ENCODE measurements at regions not wholly inside any gene's neighbourhood (a gene's known extent, or its start where the extent isn't known, plus 50 kb on each side); places are given as distances from the start of the nearest gene placed in this dataset.

DNA sequence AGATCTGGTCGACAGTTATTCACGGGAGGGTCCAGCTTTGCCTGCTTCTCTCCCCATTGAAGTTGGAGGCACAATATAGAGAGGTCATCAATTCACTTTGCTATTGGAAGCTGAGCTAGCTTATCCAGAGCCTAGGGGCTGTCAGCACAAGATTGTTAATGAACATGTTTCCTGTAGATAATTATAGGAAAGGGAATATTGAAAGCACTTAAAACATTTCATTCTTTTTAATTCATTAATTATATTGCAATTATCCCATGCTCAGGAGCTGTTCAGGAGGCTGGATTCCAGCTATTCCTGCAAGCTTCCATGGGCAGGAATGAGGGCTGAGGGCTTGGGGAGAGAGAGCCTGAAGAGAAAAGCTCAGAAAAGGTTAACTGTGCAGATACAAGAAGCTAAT, 153.1 kb upstream of the BRINP1 start:
- TF ChIP-seq, protein P1, sequence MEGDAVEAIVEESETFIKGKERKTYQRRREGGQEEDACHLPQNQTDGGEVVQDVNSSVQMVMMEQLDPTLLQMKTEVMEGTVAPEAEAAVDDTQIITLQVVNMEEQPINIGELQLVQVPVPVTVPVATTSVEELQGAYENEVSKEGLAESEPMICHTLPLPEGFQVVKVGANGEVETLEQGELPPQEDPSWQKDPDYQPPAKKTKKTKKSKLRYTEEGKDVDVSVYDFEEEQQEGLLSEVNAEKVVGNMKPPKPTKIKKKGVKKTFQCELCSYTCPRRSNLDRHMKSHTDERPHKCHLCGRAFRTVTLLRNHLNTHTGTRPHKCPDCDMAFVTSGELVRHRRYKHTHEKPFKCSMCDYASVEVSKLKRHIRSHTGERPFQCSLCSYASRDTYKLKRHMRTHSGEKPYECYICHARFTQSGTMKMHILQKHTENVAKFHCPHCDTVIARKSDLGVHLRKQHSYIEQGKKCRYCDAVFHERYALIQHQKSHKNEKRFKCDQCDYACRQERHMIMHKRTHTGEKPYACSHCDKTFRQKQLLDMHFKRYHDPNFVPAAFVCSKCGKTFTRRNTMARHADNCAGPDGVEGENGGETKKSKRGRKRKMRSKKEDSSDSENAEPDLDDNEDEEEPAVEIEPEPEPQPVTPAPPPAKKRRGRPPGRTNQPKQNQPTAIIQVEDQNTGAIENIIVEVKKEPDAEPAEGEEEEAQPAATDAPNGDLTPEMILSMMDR (IDR thresholded peaks at IDR 0.05; ENCODE audit: low read depth, low read length), result no peak
- no peak for DNase-seq (ENCODE audit: extremely low read depth, low read depth)

DNA sequence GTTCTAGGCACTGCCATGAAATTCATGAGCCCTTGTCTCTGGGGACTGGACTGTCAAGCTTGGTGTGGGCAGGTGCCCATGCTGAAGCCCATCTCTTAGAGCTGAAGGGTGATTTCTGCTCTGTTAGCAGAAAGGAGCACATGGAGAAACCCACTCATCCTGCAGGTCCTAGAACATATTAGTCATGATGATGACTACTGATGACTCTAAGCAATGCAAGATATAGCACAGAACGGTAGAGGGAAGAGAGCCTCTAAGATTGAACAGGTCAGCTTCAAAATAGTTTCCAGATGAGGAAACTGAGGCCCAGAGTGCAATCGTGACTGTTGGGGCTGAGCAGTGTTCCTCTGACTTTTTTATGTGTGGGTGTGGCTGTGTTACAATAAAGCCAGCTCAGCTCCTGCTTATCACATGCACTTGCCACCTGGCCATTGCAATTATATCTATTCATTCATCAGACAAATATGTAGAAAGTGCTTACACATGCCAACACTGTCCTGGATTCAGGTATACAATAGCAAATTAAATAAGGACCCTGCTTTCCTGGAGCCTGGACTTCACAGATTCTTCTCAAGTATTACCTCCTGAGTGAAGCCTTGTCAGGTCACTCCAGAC, 140.2 kb upstream of the BRINP1 start:
- TF ChIP-seq, protein P1 (IDR thresholded peaks at IDR 0.05; ENCODE audit: low read depth, low read length), result no peak
- no peak for DNase-seq (ENCODE audit: extremely low read depth, low read depth)

DNA sequence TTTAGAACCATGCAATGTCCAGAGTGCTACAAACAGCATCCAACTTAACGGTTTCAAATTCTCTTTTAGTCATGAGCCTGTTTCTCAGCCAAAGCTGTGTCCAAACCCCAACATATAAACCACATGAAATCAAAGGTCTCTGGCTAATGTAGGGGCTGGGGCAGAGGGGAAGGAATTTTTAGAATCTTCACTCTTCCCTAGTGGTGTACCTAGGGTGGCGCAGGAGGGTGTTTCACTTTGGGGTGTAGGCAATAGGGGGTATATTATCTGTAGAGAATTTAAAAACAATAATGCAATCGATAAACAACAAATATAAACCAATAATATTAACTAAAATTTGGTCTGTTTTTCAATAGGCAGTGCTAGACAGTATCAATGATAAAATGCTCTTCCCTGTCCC, 132.1 kb upstream of the BRINP1 start:
- DNase-seq (ENCODE audit: extremely low read depth, low read depth), result no peak
- TF ChIP-seq, protein P1 (IDR thresholded peaks at IDR 0.05; ENCODE audit: low read depth, low read length), result no peak

DNA sequence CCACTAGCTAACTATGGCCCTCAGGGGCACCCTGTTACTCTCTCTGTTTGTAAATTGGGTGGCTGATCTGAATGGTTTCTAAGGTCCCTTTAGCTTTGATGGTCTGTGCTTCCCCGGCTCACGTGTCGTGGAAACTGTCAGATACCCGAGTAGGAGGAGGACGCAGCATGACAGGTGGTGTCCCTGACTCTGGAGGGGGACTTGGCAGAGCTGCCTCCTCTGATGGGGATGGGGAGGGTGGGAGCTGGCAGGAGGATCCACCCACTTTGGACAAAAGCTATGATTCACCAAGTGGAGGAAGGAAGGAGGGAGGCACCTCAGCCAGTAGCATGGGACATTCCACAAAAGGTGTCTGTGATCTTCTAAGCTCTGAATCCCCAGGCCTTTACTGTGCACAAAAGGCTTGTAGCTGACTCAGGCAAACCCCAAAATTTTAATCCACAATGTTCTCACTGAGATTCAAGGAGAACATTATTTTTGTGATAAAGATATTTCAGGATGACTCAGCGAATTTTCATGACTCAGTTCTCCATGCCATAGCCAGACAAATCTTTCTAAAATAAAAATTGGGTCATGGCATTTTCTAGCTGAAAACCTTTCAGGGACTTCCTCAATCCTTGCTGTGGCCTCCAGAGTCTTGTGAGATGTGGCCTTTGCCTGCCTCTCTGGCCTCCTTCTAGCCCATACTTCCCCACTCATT, 131.0 kb upstream of the BRINP1 start:
- TF ChIP-seq, protein P1 (IDR thresholded peaks at IDR 0.05; ENCODE audit: low read depth, low read length), result no peak
- DNase-seq (ENCODE audit: extremely low read depth, low read depth), result no peak

DNA sequence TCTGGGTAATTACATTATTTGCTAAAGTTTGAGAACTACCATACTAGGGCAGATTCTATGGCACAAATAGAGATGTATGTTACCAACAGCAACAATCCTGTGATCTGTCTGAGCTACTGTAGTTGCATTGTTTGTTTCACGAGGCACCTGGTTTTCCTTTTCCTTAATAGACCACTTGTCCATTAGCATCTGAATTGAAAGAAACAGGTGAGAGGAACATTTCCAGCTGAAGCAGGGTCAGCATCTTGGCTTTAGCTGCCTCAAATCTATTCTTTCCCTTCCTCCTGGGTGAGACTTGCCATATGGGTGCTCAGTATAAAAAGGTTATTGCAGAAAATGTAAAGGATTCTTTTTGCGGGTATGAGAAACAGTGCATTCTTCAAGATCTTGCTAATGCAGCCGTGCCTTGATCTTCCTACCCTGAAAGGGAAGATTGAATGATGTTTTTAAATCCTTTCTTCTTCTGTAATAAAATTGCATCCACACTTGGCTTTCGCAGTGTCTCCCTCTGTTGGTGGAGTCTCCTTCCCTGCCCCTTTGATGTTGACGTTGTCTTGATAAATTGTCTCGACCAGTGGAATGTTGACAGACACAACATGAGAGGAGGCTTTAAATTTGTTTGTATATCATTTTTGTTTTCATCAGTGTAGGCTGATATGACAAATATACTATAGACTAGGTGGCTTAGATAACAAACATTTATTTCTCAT, 118.0 kb upstream of the BRINP1 start:
- no peak for DNase-seq (ENCODE audit: extremely low read depth, low read depth)
- TF ChIP-seq, protein P1 (IDR thresholded peaks at IDR 0.05; ENCODE audit: low read depth, low read length), result no peak

DNA sequence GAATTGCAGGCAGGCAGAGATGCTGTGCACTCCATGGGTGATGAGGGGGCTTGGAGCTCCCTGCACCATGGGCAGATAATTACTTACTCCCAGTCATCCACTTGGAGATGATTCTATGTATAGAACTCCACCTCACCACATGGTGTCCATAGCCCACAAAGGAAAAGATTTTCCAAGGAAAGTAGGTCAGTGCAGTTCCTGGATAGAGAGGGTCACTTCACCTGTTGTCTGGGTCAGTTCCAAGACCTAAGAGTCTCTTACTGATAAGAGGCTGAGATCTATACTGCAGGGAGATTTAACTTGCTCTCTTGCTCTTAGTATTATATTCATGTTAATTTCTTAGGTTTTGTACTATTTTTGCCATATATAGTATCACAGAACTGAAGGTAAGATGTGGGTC, 113.9 kb upstream of the BRINP1 start:
- TF ChIP-seq, protein P1 (IDR thresholded peaks at IDR 0.05; ENCODE audit: low read depth, low read length), result no peak
- DNase-seq (ENCODE audit: extremely low read depth, low read depth), result no peak

DNA sequence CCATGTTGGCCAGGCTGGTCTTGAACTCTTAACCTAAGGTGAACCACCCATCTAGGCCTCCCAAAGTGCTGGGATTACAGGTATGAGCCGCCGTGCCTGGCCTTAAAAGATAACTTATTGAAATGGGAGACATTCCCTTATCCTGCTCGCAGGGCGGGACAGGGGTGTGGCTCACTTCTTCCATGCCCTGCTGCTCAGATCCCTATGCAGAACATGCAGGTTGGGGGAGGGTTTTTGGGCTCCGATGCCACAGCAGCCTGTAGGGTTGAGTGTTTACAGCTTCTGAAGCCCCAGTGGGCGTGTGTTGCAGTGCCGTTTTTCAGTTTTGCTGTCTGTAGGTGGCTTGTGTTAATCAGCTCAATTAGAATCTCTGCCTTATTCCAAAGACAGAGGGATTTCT, 108.0 kb upstream of the BRINP1 start:
- DNase-seq (ENCODE audit: extremely low read depth, low read depth), result no peak
- TF ChIP-seq, protein P1 (IDR thresholded peaks at IDR 0.05; ENCODE audit: low read depth, low read length), result no peak
